MCF 10A (cell line): ENCODE measurements at regions not wholly inside any gene's neighbourhood (a gene's known extent, or its start where the extent isn't known, plus 50 kb on each side); places are given as distances from the start of the nearest gene placed in this dataset.

ENCODE experiments used
- BruUV-seq: library from RNA; stranded (reverse); fragments of 400-500 nt; replicated peaks from 2 replicates; lab custom pipeline; 2021; lab: Mats Ljungman, UMichigan
- CTCF ChIA-PET: fragments of 300-600 bp; sonication (Branson Sonifier 250); formaldehyde crosslinking; extraction: SDS; loops from one replicate; lab custom pipeline; 2021; ENCODE audit warnings: antibody characterized with exemption, inconsistent platforms; lab: Yijun Ruan, JAX
- POLR2A ChIA-PET: fragments of 300-600, 350-650 bp; sonication (Branson Sonifier 250); formaldehyde crosslinking; extraction: SDS; loops from one replicate; lab custom pipeline; 2020; ENCODE audit warnings: antibody characterized with exemption, inconsistent platforms; lab: Yijun Ruan, JAX
- DNase-seq: peaks from one replicate; pipeline ENCODE4 v3.0.0-alpha.2; 2018; ENCODE audit not compliant: unreplicated experiment
- H3K27ac Mint-ChIP-seq: one replicate; pipeline ENCODE4 v1.8.0; 2022; ENCODE audit warnings: mild to moderate bottlenecking, low read depth, mixed read lengths; ENCODE audit not compliant: unreplicated experiment
- H3K27me3 Mint-ChIP-seq: one replicate; pipeline ENCODE4 v1.8.0; 2022; ENCODE audit warnings: mixed read lengths; ENCODE audit not compliant: insufficient read depth, unreplicated experiment
- H3K36me3 Mint-ChIP-seq: one replicate; pipeline ENCODE4 v1.8.0; 2022; ENCODE audit warnings: mild to moderate bottlenecking, moderate library complexity, mixed read lengths; ENCODE audit not compliant: insufficient read depth, unreplicated experiment
- H3K4me1 Mint-ChIP-seq: one replicate; pipeline ENCODE4 v1.8.0; 2022; ENCODE audit warnings: mixed read lengths; ENCODE audit not compliant: insufficient read depth, unreplicated experiment
- H3K4me3 Mint-ChIP-seq: one replicate; pipeline ENCODE4 v1.8.0; 2022; ENCODE audit warnings: mild to moderate bottlenecking, moderate library complexity, mixed read lengths; ENCODE audit not compliant: unreplicated experiment
- H3K9me3 Mint-ChIP-seq: one replicate; pipeline ENCODE4 v1.8.0; 2022; ENCODE audit warnings: mixed read lengths; ENCODE audit not compliant: unreplicated experiment
- intact Hi-C: fragments of 100-400 bp; cut with micrococcal nuclease; formaldehyde crosslinking; loops from 2 replicates; pipeline ENCODE4 v1.14.1; 2022
- TF ChIP-seq, protein P1 (sequence below): fragments of 200-600 bp; IDR thresholded peaks from one replicate; pipeline ENCODE4 v1.8.0; 2022; ENCODE audit warnings: antibody characterized with exemption, mild to moderate bottlenecking; ENCODE audit not compliant: unreplicated experiment

DNA sequence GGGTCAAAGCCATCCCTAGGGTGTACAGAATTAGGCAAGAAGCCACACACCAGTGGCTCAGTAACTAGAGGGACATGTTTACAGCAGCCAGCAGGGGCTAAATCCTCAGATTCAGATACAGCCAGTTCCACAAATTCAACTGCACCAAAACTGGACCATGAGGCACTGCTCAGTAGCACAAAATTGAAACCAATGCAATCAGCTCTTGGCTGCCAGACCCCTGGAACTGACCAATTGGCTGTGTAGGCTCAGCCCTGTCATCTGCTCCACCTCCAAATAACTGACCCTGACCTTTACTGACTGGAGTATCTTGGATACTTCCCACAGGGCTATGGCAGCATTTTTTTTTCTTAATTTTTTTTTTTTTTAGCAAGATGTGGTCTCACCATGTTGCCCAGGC, 226.5 kb downstream of the FOXO1 start:
- Mint-ChIP-seq H3K27ac (no peak overlapping the region), H3K27me3 (no peaks in the 10 kb centered on the region), H3K4me3 (no peak overlapping the region), H3K36me3 (no peaks in the 10 kb centered on the region), H3K9me3 (no peaks in the 10 kb centered on the region), H3K4me1 (peaks cover 27% of the 10 kb centered on the region)
- ChIA-PET CTCF (interaction anchor here (0.6 to 1.1 kb wide), 4 partner anchors 9 to 380 kb away, joined by 3 to 4 read pairs (median 4); no protein-coding TSS in a partner anchor), POLR2A (no interaction called here)
- BruUV-seq: no TSS peak
- DNase-seq: no peak
- intact Hi-C loops: no loop called here
- TF ChIP-seq, protein P1, sequence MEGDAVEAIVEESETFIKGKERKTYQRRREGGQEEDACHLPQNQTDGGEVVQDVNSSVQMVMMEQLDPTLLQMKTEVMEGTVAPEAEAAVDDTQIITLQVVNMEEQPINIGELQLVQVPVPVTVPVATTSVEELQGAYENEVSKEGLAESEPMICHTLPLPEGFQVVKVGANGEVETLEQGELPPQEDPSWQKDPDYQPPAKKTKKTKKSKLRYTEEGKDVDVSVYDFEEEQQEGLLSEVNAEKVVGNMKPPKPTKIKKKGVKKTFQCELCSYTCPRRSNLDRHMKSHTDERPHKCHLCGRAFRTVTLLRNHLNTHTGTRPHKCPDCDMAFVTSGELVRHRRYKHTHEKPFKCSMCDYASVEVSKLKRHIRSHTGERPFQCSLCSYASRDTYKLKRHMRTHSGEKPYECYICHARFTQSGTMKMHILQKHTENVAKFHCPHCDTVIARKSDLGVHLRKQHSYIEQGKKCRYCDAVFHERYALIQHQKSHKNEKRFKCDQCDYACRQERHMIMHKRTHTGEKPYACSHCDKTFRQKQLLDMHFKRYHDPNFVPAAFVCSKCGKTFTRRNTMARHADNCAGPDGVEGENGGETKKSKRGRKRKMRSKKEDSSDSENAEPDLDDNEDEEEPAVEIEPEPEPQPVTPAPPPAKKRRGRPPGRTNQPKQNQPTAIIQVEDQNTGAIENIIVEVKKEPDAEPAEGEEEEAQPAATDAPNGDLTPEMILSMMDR: no peak

DNA sequence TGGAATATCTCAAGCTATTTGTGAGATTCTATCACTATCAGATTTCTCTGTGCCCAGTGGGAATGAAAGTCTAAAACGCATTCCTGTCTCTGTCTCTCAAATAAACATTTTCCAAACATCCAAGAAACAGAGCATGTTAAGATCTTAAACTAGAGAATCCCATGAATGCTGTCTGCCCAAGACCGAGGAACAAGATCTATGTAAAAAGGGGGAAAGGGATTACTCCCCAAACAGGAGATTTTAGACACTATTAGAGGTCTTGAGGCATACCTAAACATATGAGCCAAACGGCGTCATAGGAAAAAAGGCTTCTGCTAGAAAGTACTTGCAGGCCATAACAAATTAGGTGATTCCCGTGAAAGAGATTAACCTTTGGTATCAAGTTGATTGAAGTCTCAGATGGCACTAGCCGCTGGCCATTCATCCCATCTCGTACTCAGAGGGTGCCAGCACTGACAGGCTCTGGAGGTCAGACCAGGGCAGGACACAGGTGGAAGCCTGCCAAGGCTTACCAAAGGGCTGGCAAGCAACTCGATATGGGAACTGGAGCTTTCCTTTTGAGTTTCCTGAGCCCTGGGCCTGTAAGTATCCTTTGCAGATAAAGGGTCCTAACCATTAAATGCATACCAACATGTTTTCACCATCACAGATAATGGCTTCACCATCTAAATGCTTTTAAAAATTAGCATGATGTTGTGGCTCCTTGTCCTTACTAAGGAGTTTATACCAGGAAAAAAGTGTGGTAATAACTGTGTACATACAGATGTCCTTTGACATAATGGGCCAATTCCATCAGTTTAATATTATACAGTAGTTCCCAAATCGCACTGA, 225.2 kb downstream of the FOXO1 start:
- TF ChIP-seq, protein P1: no peak
- ChIA-PET CTCF (interaction anchor here (0.6 to 1.1 kb wide), 2 partner anchors 55 to 657 kb away, joined by 3 read pairs; no protein-coding TSS in a partner anchor), POLR2A (interaction anchor here (1.0 kb wide), 2 partner anchors 13 to 93 kb away, joined by 3 to 4 read pairs; no protein-coding TSS in a partner anchor)
- Mint-ChIP-seq H3K9me3 (no peaks in the 10 kb centered on the region), H3K4me1 (peaks cover 36% of the 10 kb centered on the region), H3K27me3 (no peaks in the 10 kb centered on the region), H3K4me3 (no peak overlapping the region), H3K27ac (no peak overlapping the region), H3K36me3 (peaks cover 2% of the 10 kb centered on the region)
- BruUV-seq: no TSS peak
- intact Hi-C loops: no loop called here
- peak; percentile 91 for DNase-seq

DNA sequence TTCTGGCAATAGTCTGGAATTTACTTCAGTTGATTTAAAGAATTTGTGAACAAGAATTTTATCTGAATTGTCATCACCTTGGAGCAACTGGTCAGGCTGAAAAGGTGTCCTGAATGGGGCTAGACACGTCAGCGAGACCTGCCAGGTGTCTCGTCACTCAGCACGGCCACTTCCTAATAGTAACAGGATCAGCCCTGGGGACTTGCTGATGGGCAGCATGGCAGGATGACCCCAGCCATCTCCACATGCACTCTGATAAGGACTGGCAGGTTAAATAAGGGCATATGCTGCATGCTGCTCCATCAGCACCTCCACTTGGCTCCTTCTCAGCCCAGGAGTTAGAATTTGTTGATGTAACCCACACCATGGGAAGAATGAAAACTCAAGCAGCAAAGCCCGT, 224.2 kb downstream of the FOXO1 start:
- BruUV-seq: no TSS peak
- intact Hi-C loops: no loop called here
- Mint-ChIP-seq H3K4me1 (peaks cover 39% of the 10 kb centered on the region), H3K4me3 (no peak overlapping the region), H3K27me3 (no peaks in the 10 kb centered on the region), H3K9me3 (peaks cover 10% of the 10 kb centered on the region), H3K27ac (no peak overlapping the region), H3K36me3 (peaks cover 6% of the 10 kb centered on the region)
- DNase-seq: no peak
- ChIA-PET CTCF (interaction anchor here (0.6 kb wide), 1 partner anchor 32 kb away, joined by 4 read pairs; no protein-coding TSS in a partner anchor), POLR2A (interaction anchor here (0.7 kb wide), 1 partner anchor 37 kb away, joined by 3 read pairs; no protein-coding TSS in a partner anchor)
- TF ChIP-seq, protein P1: no peak

DNA sequence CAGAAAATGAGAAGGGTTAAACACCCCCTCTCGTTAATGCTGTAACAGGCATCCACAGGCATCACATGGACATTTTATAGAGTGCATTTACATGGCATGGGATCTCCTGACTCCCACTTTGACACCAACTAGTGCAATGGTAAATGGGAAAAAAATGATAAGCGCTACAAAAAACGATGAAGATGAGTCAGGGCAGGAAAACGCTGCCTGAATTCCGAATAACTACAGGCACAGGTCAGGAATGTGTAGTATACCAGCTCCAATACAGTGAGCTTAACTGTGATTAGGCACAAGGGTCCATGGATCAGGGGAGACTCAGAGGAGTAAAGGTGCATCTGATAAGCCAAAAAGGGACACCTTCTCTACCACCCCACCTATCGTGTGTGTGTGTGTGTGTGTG, 223.6 kb downstream of the FOXO1 start:
- ChIA-PET POLR2A (interaction anchor here (0.7 kb wide), 1 partner anchor 38 kb away, joined by 3 read pairs; no protein-coding TSS in a partner anchor), CTCF (interaction anchor here (0.6 kb wide), 2 partner anchors 32 to 610 kb away, joined by 3 to 4 read pairs; no protein-coding TSS in a partner anchor)
- intact Hi-C loops: no loop called here
- BruUV-seq: no TSS peak
- TF ChIP-seq, protein P1: no peak
- Mint-ChIP-seq H3K9me3 (peaks cover 13% of the 10 kb centered on the region), H3K4me1 (peaks cover 39% of the 10 kb centered on the region), H3K27ac (no peak overlapping the region), H3K27me3 (no peaks in the 10 kb centered on the region), H3K36me3 (peaks cover 6% of the 10 kb centered on the region), H3K4me3 (no peak overlapping the region)
- no peak for DNase-seq
